Kidney epithelial cell (primary cell): ENCODE measurements at regions not wholly inside any gene's neighbourhood (a gene's known extent, or its start where the extent isn't known, plus 50 kb on each side); places are given as distances from the start of the nearest gene placed in this dataset.
A peak's percentile ranks its signal among the peaks of the same experiment; 100 is the strongest.

ENCODE experiments used
- DNase-seq: peaks from one replicate; pipeline ENCODE4 v3.0.0-alpha.2; 2010; ENCODE audit warnings: low read depth
- H3K27me3 ChIP-seq: 2 replicates; pipeline ENCODE4 v1.6.0; 2011; ENCODE audit warnings: low read length; ENCODE audit not compliant: control insufficient read depth, insufficient read depth
- H3K36me3 ChIP-seq: 2 replicates; pipeline ENCODE4 v1.5.1; 2011; ENCODE audit warnings: low read length; ENCODE audit not compliant: control insufficient read depth, insufficient read depth
- H3K4me3 ChIP-seq: 2 replicates; pipeline ENCODE4 v1.5.1; 2011; ENCODE audit warnings: low read depth, mild to moderate bottlenecking, control low read depth, low read length
- CTCF ChIP-seq: IDR thresholded peaks from 2 replicates; pipeline ENCODE4 v1.5.1; 2011; ENCODE audit warnings: mild to moderate bottlenecking, moderate library complexity, low read length, control low read depth, inconsistent platforms; ENCODE audit not compliant: insufficient read depth, poor library complexity, severe bottlenecking

- DNase-seq: no peak
- Histone ChIP-seq H3K27me3 (no peaks in the 10 kb centered on the region), H3K36me3 (no peaks in the 10 kb centered on the region)
Measured at GRCh38 chr4:147052361-147052760, 106.7 kb upstream of the TTC29 start.

GRCh38 chr4:147054228-147054872 is 108.7 kb upstream of the TTC29 start:
- Histone ChIP-seq H3K36me3 (no peaks in the 10 kb centered on the region), H3K27me3 (no peaks in the 10 kb centered on the region), H3K4me3 (no peak overlapping the region)
- no peak for DNase-seq
- TF ChIP-seq CTCF: no peak

More at GRCh38 chr4:147052361-147052760, 106.7 kb upstream of the TTC29 start:
- no peak overlapping the region for H3K4me3 ChIP-seq
- TF ChIP-seq CTCF: no peak

GRCh38 chr4:147056940-147057610 is 111.4 kb upstream of the TTC29 start:
- Histone ChIP-seq H3K27me3 (no peaks in the 10 kb centered on the region), H3K36me3 (no peaks in the 10 kb centered on the region), H3K4me3 (peak overlapping the region; percentile 24)
- TF ChIP-seq CTCF: peak; percentile 35
- peak; percentile 16 for DNase-seq

- Histone ChIP-seq H3K27me3 (no peaks in the 10 kb centered on the region), H3K4me3 (peak overlapping the region; percentile 24), H3K36me3 (no peaks in the 10 kb centered on the region)
- no peak for DNase-seq
- TF ChIP-seq CTCF: no peak
Measured at GRCh38 chr4:147057611-147058190, 112.0 kb upstream of the TTC29 start.

- H3K36me3 ChIP-seq: no peaks in the 10 kb centered on the region
- H3K4me3 ChIP-seq: no peak overlapping the region
- H3K27me3 ChIP-seq: no peaks in the 10 kb centered on the region
- no peak for DNase-seq
- no peak for TF ChIP-seq CTCF
Measured at GRCh38 chr4:147059064-147059731, 113.5 kb upstream of the TTC29 start.
